ENCODE measurements at regions not wholly inside any gene's neighbourhood (a gene's known extent, or its start where the extent isn't known, plus 50 kb on each side); places are given as distances from the start of the nearest gene placed in this dataset.

GRCh38 chr15:58247855-58248842, 110.0 kb downstream of the AQP9 start:
- Histone ChIP-seq H3K36me3 (ENCODE audit: control insufficient read depth, insufficient read depth, low read length) (no peaks in the 10 kb centered on the region), H3K9ac (ENCODE audit: extremely low read depth, low read length, poor library complexity, severe bottlenecking) (no peak overlapping the region), H3K4me1 (ENCODE audit: control insufficient read depth, insufficient read depth, low read length) (peaks cover 6% of the 10 kb centered on the region), H3K9me3 (ENCODE audit: control insufficient read depth, low read length) (no peaks in the 10 kb centered on the region), H3K27ac (ENCODE audit: low read depth, low read length) (no peak overlapping the region), H3K27me3 (ENCODE audit: control insufficient read depth, insufficient read depth, low read length, poor library complexity, severe bottlenecking) (peaks cover 7% of the 10 kb centered on the region), H3K4me3 (ENCODE audit: low read length) (no peak overlapping the region)
- 93 to 94% methylated on average over 17 to 20 of the region's 20 CpGs for WGBS, 2 experiments (ENCODE audit: insufficient coverage in 1 of 2, insufficient read length in 1 of 2)
- no peak for DNase-seq
- H3K27me3 Mint-ChIP-seq (ENCODE audit: insufficient read depth), result peaks cover 17% of the 10 kb centered on the region
- H3K4me3 Mint-ChIP-seq, result no peak overlapping the region
- no peaks in the 10 kb centered on the region for H3K9me3 Mint-ChIP-seq
- no peaks in the 10 kb centered on the region for H3K36me3 Mint-ChIP-seq (ENCODE audit: low read depth)
- TF ChIP-seq, protein P1, sequence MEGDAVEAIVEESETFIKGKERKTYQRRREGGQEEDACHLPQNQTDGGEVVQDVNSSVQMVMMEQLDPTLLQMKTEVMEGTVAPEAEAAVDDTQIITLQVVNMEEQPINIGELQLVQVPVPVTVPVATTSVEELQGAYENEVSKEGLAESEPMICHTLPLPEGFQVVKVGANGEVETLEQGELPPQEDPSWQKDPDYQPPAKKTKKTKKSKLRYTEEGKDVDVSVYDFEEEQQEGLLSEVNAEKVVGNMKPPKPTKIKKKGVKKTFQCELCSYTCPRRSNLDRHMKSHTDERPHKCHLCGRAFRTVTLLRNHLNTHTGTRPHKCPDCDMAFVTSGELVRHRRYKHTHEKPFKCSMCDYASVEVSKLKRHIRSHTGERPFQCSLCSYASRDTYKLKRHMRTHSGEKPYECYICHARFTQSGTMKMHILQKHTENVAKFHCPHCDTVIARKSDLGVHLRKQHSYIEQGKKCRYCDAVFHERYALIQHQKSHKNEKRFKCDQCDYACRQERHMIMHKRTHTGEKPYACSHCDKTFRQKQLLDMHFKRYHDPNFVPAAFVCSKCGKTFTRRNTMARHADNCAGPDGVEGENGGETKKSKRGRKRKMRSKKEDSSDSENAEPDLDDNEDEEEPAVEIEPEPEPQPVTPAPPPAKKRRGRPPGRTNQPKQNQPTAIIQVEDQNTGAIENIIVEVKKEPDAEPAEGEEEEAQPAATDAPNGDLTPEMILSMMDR (conservative IDR thresholded peaks at IDR 0.05), result no peak
- peaks cover 21% of the 10 kb centered on the region for H3K4me1 Mint-ChIP-seq
- no peak overlapping the region for H3K27ac Mint-ChIP-seq

DNA sequence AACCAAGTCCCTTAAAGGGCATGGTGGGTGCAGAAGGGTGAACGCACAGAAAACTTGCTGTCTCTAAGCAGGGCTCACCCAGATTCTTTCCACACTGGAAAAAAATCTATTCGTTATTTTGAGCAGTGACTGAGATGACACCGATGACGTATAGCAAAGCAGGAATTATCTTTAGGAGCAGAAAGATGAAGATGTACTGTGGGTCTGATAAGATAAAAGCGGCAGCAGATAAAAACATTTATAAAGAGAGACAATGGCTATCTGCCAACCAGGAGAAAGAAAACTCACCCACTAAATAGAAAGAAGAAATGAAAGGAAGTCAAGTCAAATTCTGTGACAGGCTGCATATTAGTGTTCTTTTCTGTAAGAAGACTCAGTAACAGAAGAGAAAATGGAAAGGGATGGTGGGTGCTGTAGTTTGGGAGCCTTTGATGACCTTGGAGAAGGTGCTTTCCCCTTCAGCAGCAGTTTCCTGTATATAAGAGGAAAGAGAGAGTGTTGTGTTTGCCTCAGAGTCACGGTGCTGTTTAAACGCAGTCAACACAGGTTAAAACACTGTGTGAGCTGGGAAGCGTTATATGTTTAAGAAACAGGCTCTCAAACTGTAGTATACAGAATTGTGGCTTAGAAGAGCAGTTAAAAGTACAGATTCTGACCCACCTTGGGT, 111.6 kb downstream of the AQP9 start:
- Histone ChIP-seq H3K9me3 (ENCODE audit: control insufficient read depth, low read length) (peaks cover 5% of the 10 kb centered on the region), H3K9ac (ENCODE audit: extremely low read depth, low read length, poor library complexity, severe bottlenecking) (no peak overlapping the region), H3K27ac (ENCODE audit: low read depth, low read length) (no peak overlapping the region), H3K4me3 (ENCODE audit: low read length) (peak overlapping the region; percentile 10), H3K4me1 (ENCODE audit: control insufficient read depth, insufficient read depth, low read length) (peaks cover 14% of the 10 kb centered on the region), H3K27me3 (ENCODE audit: control insufficient read depth, insufficient read depth, low read length, poor library complexity, severe bottlenecking) (peaks cover 7% of the 10 kb centered on the region), H3K36me3 (ENCODE audit: control insufficient read depth, insufficient read depth, low read length) (no peaks in the 10 kb centered on the region)
- H3K27me3 Mint-ChIP-seq (ENCODE audit: insufficient read depth), result peaks cover 9% of the 10 kb centered on the region
- no peak overlapping the region for H3K27ac Mint-ChIP-seq
- WGBS, 2 experiments (ENCODE audit: insufficient coverage in 1 of 2, insufficient read length in 1 of 2), result 88 to 91% methylated on average over 6 to 7 of the region's 8 CpGs
- no peak for DNase-seq
- H3K4me1 Mint-ChIP-seq, result peaks cover 33% of the 10 kb centered on the region
- H3K36me3 Mint-ChIP-seq (ENCODE audit: low read depth), result no peaks in the 10 kb centered on the region
- H3K9me3 Mint-ChIP-seq, result peaks cover 3% of the 10 kb centered on the region
- TF ChIP-seq, protein P1 (conservative IDR thresholded peaks at IDR 0.05), result no peak
- H3K4me3 Mint-ChIP-seq, result no peak overlapping the region

DNA sequence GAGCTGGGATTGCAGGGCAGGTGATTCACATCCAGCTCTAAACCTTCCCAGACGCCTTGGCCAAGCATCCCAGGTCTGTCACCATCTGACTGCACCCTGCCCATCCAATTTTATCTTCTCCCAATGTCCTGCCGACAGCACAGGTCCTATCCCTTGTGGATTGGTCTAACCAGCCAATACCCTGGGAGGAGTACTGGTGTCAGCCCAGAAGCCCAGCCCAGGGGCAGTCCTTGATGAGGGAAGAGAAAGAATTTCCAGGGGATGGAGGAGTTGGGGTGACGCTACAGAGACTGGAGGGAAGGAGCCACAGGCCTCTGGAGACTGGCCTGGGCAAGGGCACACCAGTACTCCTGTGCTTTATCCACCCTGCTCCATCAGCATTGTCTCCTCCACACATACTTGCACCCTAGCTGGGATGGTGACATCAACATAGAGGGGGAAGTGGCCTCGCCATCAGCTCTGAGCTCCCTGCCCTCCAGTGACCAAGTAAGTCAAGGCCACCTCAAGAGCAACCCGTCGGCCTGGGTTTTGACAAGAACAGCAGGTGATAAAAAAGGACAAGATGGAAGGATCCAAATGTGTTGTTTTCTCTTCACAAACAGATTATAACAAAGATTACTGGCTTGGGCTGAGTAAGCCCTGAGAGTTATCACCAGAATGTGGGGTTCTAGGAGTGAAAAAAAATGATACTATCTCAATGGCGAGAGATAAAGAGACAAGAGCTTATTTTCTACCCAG, 114.6 kb downstream of the AQP9 start:
- no peaks in the 10 kb centered on the region for H3K36me3 Mint-ChIP-seq (ENCODE audit: low read depth)
- H3K9me3 Mint-ChIP-seq, result peaks cover 24% of the 10 kb centered on the region
- no peaks in the 10 kb centered on the region for H3K36me3 ChIP-seq (ENCODE audit: control insufficient read depth, insufficient read depth, low read length)
- WGBS, 2 experiments (ENCODE audit: insufficient coverage in 1 of 2, insufficient read length in 1 of 2), result 63 to 90% methylated on average over 3 to 7 of the region's 7 CpGs
- H3K9ac ChIP-seq (ENCODE audit: extremely low read depth, low read length, poor library complexity, severe bottlenecking), result no peak overlapping the region
- H3K27ac ChIP-seq (ENCODE audit: low read depth, low read length), result no peak overlapping the region
- H3K4me1 Mint-ChIP-seq, result peaks cover 33% of the 10 kb centered on the region
- TF ChIP-seq, protein P1 (conservative IDR thresholded peaks at IDR 0.05), result no peak
- no peak overlapping the region for H3K4me3 Mint-ChIP-seq
- H3K4me3 ChIP-seq (ENCODE audit: low read length), result no peak overlapping the region
- peaks cover 7% of the 10 kb centered on the region for H3K27me3 Mint-ChIP-seq (ENCODE audit: insufficient read depth)
- no peaks in the 10 kb centered on the region for H3K27me3 ChIP-seq (ENCODE audit: control insufficient read depth, insufficient read depth, low read length, poor library complexity, severe bottlenecking)
- peaks cover 28% of the 10 kb centered on the region for H3K9me3 ChIP-seq (ENCODE audit: control insufficient read depth, low read length)
- H3K4me1 ChIP-seq (ENCODE audit: control insufficient read depth, insufficient read depth, low read length), result peaks cover 14% of the 10 kb centered on the region
- no peak overlapping the region for H3K27ac Mint-ChIP-seq
- DNase-seq, result peak; percentile 67

Data from endodermal cell (in vitro differentiated cells).